ENCODE measurements at regions not wholly inside any gene's neighbourhood (a gene's known extent, or its start where the extent isn't known, plus 50 kb on each side); places are given as distances from the start of the nearest gene placed in this dataset.

DNA sequence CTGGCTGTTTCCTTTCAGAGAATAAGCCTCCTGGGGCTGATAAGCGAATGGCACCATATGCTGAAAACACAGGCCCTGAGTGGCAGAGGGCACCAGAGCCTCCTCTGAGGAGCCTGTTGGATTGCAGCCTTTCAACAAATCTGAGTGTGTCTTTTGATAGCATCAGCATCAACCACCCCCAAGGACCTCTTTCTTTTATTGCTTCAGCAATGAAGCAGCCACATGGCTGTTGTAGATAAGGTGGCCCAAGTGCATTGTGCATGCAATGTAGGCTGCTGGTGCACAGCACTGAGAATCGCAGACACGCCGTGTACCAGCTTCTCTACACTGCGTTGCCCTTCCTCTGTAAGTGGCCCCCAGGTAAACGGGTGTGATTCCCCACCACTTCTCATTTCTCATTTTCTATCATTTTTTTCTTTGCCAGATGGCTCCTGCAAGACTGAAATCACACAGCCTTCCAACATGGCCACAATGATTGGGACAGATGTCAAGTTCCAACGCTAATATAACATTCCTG, 191.7 kb downstream of the DAD1 start:
- Histone ChIP-seq H3K4me3 (no peak overlapping the region), H3K4me1 (ENCODE audit: low read depth) (no peaks in the 10 kb centered on the region), H3K36me3 (no peaks in the 10 kb centered on the region), H3K27me3 (no peaks in the 10 kb centered on the region), H3K9me3 (ENCODE audit: low read depth) (no peaks in the 10 kb centered on the region), H3K27ac (no peak overlapping the region)
- TF ChIP-seq, protein P1, sequence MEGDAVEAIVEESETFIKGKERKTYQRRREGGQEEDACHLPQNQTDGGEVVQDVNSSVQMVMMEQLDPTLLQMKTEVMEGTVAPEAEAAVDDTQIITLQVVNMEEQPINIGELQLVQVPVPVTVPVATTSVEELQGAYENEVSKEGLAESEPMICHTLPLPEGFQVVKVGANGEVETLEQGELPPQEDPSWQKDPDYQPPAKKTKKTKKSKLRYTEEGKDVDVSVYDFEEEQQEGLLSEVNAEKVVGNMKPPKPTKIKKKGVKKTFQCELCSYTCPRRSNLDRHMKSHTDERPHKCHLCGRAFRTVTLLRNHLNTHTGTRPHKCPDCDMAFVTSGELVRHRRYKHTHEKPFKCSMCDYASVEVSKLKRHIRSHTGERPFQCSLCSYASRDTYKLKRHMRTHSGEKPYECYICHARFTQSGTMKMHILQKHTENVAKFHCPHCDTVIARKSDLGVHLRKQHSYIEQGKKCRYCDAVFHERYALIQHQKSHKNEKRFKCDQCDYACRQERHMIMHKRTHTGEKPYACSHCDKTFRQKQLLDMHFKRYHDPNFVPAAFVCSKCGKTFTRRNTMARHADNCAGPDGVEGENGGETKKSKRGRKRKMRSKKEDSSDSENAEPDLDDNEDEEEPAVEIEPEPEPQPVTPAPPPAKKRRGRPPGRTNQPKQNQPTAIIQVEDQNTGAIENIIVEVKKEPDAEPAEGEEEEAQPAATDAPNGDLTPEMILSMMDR (IDR thresholded peaks at IDR 0.05; ENCODE audit: low read depth, low read length), result no peak
- no peak for DNase-seq (ENCODE audit: low read depth in 1 of 2, low spot score in 1 of 2)

DNA sequence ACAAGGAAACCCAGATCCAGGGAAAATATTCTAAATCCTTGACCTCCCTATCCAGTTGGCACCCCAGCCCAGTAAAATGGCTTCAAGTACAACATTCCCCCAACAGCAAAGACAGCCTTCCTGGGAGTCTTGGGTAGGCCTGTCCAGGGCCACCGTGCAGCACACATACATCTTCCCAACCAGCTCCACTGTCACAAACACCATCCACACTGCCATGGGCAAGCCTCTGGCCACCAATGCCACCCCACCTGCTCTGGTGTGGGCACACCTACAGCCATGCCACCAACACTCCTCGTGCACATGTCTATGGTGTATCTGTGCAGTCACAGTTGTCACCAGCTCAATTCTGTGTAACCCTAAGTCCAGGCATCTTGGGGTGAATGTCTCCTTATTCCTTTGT, 193.2 kb downstream of the DAD1 start:
- TF ChIP-seq, protein P1 (IDR thresholded peaks at IDR 0.05; ENCODE audit: low read depth, low read length), result no peak
- Histone ChIP-seq H3K4me1 (ENCODE audit: low read depth) (no peaks in the 10 kb centered on the region), H3K27ac (no peak overlapping the region), H3K36me3 (no peaks in the 10 kb centered on the region), H3K9me3 (ENCODE audit: low read depth) (no peaks in the 10 kb centered on the region), H3K27me3 (no peaks in the 10 kb centered on the region), H3K4me3 (no peak overlapping the region)
- no peak for DNase-seq (ENCODE audit: low read depth in 1 of 2, low spot score in 1 of 2)

DNA sequence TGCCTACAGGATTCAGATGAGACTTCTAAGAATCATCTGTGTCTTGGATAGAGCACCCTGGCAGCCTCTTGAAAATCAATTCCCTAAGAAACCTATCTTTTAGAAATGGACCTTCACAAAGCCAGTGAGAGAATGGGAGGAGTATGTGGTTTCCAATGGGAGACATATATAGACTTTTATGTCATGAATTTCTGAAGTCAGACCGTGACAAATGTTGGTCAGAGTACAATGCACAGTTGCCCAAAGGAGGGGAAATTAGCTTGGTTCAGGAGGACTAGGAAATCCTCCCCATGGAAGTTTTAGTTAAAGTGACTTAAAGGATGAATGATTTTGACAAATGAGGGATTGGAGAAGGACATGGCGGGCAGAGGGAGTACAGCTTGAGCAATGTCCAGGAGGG, 194.4 kb downstream of the DAD1 start:
- no peak for DNase-seq (ENCODE audit: low read depth in 1 of 2, low spot score in 1 of 2)
- Histone ChIP-seq H3K4me1 (ENCODE audit: low read depth) (no peaks in the 10 kb centered on the region), H3K4me3 (no peak overlapping the region), H3K36me3 (no peaks in the 10 kb centered on the region), H3K27me3 (no peaks in the 10 kb centered on the region), H3K9me3 (ENCODE audit: low read depth) (no peaks in the 10 kb centered on the region), H3K27ac (no peak overlapping the region)
- TF ChIP-seq, protein P1 (IDR thresholded peaks at IDR 0.05; ENCODE audit: low read depth, low read length), result no peak

DNA sequence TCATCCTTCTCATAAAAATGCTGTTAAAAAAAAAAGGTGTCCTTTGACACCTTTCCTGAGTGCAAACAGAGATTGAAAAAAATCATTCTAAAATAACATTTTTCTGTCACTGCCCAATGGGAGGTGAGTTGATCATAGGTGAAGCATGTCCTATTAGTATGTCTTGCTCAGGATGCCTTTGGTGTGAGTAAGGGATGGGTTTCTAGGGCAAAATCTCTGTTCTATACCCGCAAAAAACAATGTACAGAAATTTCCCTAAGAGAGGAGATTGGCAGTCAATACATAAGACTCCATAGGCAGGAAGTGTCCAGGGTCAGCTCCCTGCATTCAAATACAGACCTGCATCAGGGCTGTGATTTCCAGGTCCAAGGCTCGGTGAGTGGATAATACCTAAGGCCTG, 195.2 kb downstream of the DAD1 start:
- Histone ChIP-seq H3K27ac (no peak overlapping the region), H3K4me1 (ENCODE audit: low read depth) (no peaks in the 10 kb centered on the region), H3K36me3 (no peaks in the 10 kb centered on the region), H3K9me3 (ENCODE audit: low read depth) (no peaks in the 10 kb centered on the region), H3K27me3 (no peaks in the 10 kb centered on the region), H3K4me3 (no peak overlapping the region)
- TF ChIP-seq, protein P1 (IDR thresholded peaks at IDR 0.05; ENCODE audit: low read depth, low read length), result no peak
- no peak for DNase-seq (ENCODE audit: low read depth in 1 of 2, low spot score in 1 of 2)

DNA sequence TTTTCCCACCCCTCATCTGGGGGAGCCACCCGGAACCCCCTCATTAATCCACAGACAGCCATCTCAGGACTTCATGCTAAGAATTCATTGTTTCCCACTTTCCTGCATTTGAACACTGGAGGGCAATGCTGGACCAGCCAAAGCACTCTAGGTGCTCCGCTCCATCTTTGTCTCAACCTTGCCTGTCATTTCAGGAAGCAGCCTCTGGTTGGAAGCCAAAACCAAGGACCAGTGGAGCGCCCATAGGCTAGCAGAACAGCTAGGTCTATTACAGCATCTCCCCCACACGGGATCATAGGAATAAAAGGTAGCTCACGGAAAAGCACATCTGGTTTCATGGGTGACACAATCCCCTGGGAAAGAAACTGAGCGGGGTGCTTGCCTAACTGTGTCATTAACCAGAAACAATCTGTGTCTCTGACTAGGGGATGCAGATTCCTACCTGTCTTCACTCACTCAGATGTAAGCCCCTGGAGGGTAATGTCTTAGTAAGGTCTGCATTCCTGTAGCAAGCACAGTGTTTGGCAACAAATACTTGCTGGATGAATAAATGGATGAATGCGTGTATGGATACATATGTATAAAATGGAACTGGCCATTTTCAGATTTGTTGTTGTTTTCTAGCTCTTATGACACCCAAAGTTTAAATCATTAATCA, 197.0 kb downstream of the DAD1 start:
- Histone ChIP-seq H3K4me1 (ENCODE audit: low read depth) (no peaks in the 10 kb centered on the region), H3K27ac (no peak overlapping the region), H3K4me3 (no peak overlapping the region), H3K9me3 (ENCODE audit: low read depth) (no peaks in the 10 kb centered on the region), H3K36me3 (no peaks in the 10 kb centered on the region), H3K27me3 (no peaks in the 10 kb centered on the region)
- peak; percentile 68 to 88 for DNase-seq (ENCODE audit: low read depth in 1 of 2, low spot score in 1 of 2)
- TF ChIP-seq, protein P1 (IDR thresholded peaks at IDR 0.05; ENCODE audit: low read depth, low read length), result peak; percentile 81
